ENCODE measurements at regions not wholly inside any gene's neighbourhood (a gene's known extent, or its start where the extent isn't known, plus 50 kb on each side); places are given as distances from the start of the nearest gene placed in this dataset.

DNA sequence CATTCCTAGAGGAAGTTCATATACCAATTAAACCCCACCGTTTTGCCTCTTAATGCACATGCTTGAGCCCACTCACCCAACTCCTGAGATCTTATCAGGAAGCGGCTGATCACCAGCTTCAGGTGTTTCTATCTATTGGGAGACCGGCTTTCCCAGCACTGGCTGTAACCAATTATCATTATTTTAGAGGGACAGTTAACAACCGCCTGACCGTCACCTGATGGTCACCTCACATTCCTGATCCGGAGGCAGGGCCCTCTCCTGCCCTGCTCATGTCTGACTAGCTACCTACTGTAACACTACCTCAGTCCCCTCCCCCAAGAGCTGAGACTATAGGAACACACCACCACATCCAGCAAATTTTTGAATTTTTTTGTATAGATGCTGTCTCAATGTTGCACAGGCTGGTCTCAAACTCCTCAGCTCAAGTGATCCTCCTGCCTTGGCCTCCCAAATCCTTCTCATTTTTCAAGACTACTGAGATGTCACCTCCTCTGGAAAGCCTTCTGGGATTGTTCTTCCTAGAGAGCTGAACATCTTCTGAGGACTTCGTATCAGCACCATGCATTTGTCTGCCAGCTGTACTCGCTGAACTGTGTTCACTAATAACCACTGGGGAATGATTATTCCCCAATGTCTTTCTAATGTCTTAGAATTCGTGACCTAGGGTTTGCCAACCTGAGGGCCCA is 84.8 kb downstream of the LSM3 start:
- TF ChIP-seq POLR2A (IDR thresholded peaks at IDR 0.05) (no peak), EP300 (IDR thresholded peaks at IDR 0.05) (no peak)
